CD4-positive, alpha-beta T cell treated with Interleukin-4 for 4 hours (primary cell): ENCODE measurements at regions not wholly inside any gene's neighbourhood (a gene's known extent, or its start where the extent isn't known, plus 50 kb on each side); places are given as distances from the start of the nearest gene placed in this dataset.
"Not testable (repeated sequence)": the region's sequence is repeated elsewhere in the genome, so short reads cannot be mapped to it uniquely, and the experiment has no call there.

Source experiments
- DNase-seq: peaks from one replicate; pipeline ENCODE4 v3.0.0-alpha.2; 2020

- no peak for DNase-seq
Measured at GRCh38 chr12:46484396-46485061, 112.0 kb upstream of the SLC38A2 start.

DNA sequence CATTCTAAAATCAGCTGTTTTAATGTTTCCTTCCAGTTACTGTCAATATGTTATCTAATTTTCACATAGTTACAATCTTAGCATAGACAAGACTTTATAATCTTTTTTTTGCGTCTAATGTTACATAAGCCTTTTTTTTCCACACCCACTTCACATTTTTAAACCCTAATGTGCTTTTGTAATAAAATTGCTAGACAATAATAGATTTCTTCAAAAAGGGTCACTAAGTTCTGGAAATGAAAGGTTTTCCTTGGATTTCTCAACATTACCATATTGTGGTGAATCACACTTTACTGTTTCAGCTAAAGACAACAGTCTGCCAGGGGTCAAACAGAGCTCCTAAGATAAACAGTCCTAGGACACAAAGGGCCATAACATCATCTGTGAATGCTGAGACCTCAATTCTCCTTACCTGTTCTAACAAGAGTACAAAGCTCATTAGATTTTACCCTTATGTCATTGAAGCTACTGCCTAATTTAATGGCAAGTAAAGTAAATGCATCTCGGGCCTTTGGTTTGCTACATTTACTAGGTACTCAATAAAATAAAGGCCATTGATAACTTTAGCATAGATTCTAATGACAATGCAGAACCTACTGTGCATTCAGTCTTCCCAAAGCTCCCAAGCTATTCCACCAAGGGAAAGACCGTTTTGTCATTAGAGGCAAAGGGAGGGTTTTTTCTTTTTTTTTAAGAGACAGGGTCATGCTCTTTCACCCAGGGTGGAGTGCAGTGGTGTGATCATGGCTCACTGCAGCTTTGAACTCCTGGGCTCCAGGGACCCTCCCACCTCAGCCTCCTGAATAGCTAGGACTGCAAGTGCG, 111.2 kb upstream of the SLC38A2 start:
- no peak for DNase-seq

DNA sequence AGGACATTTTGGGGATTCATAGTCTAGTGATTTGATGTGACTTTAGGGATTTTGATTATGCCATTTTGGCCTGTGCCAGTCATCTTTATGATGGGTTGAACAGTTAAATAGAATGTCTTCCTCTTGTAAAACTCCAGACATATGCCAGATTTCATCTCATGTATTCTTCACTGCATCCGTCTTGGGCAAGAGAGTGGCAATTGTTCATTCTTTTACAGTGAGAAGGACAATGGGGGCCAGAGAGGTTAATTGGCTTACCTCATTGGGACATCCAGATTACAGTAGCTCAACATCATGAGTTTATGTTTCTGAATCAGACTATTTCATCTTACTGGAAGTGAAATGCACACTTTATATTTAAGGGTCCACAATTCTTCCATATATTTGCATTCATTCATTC, 108.2 kb upstream of the SLC38A2 start:
- DNase-seq, result no peak

DNA sequence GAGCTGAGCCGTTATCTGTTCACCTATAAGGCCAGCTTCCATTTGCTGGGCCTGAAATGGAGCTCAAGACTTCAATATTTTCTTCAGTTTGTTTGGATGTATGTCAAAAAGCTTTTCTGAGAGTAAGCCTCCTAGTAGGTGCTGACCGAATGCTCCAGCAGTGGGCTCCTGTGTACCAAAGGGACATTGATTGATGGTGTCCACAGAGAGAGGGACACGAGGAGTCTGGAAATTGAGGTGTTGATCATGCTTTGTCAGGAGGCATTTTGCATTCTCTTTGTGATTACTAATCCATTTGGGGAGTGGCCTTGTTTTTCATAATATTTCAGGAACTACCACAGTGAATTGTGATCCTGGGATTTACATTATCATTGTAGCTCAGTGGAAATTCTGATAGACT, 107.7 kb upstream of the SLC38A2 start:
- DNase-seq, result no peak

DNA sequence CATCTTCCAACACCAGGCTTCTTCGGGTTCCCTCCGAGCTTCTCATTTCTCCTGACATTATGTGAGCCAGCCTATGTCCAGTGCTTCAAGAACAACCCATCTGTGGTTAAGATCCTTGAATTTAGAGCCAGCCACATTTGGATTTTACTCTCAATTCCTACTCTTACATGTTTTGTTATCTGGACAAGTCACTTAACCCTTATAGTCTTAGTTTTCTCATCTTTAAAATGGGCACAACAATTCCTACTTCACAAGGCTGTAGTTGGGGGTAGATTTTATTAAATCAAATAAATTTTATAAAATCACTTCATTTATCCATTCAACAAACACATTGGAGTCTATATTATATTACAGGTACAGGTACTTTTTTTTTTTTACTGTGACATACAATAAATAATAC, 105.5 kb upstream of the SLC38A2 start:
- no peak for DNase-seq

- DNase-seq, result no peak
Measured at GRCh38 chr12:46477541-46477940, 105.0 kb upstream of the SLC38A2 start.

GRCh38 chr12:46475972-46476645, 103.5 kb upstream of the SLC38A2 start:
- no peak for DNase-seq

DNA sequence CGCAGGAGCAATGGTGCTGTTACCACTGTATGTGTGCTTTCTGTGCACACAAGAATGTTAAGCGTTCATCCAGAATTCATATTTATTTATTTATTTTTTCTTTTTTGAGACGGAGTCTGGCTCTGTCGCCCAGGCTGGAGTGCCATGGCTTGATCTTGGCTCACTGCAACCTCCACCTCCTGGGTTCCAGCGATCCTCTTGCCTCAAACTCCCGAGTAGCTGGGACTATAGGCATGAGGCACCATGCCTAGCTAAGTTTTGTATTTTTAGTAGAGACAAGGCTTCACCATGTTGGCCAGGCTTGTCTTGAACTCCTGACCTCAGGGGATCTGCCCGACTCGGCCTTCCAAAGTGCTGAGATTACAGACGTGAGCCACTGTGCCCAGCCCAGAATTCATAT, 101.8 kb upstream of the SLC38A2 start:
- not testable (repeated sequence) for DNase-seq

DNA sequence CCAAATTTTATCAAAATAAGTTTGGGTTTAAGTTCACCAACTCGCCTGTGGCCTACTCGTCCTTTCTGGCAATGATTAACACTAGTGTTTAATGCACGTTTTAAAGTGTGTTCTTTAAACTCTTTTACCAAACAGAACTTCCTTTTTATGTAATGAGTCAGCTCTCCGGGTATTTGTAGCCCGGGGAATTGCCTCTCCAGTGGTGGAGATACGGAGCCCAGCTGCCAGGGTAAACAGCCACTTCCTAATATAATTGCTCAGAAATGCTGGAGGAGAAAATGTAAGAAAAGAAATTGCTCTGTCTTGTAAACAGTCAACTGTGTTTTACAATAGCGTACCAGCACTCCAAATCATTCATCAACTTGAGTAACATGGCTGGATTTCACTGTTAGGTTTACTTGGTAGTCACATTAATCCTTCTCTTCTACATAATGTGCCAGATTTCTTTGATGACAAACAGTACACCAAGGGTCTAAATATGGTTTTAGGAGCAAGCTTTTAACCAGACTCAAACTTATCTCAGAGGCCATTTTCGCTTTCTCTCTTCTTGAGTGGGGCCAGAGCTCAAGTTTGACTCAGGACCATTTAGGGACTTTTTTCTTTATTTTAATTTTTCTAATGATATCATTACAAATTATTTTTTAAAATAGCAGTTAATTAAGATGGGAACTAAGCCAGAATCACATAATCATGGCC, 101.2 kb upstream of the SLC38A2 start:
- peak; percentile 14 for DNase-seq

- no peak for DNase-seq
Measured at GRCh38 chr12:46472893-46473633, 100.5 kb upstream of the SLC38A2 start.

DNA sequence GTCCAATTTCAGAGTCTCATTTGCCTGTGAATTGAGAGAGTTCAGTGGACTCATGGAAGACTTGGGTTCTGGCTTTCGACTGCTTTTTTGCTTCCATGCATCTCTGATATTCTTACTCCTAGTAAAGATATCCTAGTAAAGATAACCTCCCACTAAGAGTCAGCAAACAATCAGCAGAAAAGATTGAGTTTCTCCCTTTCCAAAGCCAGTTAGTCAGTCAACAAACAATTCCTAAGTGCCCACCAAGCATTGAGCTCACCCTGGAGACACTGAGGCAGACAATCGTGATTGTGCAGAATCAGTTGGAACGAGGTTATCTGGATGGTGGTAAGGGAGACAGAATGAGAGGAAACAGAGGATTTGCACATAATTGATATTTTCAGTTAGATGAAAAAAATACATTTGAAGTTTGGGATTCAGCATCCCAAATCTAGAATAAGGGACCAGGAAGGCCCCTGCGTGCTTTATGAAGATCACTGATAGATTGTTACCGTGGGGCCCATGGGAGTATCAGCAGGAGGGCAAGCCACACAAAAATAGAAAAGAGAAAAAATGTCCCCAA, 99.7 kb upstream of the SLC38A2 start:
- no peak for DNase-seq

DNA sequence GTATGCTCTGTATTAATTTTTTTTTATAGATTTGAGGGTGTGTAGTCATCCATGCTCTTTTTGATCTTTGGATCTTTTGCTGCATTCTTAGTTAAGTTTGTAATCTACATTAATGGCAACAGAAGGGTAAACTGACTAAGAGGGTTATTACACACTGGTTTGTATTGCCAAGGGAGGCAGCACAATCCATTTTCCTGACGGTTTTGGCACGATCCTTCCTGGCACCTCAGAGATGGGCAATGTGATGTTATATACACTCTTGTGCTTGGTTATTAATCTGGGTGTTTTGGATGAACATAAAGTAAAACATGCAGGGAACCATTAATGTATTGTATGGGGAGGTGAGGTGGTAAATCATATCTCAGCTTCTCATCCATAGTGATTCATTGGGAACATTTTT, 98.8 kb upstream of the SLC38A2 start:
- DNase-seq, result no peak

DNA sequence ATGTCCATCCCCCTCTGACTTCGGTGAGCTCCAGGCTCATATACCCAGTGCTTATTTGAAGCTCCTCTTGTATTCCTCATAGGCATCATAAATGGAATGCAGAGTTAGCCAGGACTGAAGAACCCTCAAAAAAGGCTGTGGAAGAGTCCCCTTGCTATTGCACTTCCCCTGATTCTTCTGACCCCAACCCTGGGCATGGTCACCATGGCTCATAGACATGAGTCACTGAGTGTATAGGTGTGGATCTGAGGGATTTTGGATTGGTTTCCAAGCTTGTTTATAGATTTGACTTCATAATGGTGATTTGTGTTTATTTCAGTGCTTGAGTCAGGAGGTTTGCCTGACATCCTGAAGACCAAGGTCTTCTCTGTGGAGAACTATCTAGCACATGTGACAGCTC, 98.4 kb upstream of the SLC38A2 start:
- no peak for DNase-seq

- peak; percentile 35 for DNase-seq
Measured at GRCh38 chr12:46470036-46470627, 97.6 kb upstream of the SLC38A2 start.

DNA sequence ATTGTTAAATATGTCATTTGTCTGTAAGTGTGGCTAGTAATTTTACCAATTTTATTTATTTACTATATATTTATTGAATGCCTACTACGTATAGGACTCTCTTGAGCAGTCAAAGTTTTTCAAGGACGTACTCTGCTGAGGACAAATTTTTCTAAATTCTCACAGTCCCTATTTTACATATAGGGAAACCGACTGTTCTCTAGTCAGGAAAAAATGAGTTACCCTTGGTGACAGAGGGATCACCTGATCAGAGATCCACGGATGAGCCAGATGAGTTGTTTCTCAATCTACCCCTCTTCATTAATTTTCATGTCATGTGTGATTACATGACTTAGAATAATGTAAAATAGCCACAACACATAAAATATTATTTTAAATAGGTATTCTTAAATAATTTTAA, 96.2 kb upstream of the SLC38A2 start:
- no peak for DNase-seq

DNA sequence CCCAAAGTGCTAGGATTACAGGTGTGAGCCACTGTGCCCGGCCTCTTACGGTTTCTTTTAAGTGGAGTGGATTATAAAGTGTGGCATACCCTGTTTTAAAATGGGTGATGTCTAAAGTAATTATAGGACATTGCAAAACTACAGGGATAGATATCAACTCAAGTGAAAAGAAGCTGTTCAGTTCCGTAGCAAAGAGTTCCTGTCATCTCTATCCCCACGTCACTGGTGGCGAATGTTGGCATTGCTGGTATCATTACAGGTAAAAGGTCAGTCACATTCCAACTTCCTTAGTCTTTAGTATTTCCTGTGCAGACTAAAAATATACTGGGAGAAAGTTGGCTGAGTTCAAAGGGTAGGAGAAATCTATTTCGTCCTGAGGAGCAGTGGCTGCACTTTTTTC, 95.6 kb upstream of the SLC38A2 start:
- DNase-seq, result no peak

DNA sequence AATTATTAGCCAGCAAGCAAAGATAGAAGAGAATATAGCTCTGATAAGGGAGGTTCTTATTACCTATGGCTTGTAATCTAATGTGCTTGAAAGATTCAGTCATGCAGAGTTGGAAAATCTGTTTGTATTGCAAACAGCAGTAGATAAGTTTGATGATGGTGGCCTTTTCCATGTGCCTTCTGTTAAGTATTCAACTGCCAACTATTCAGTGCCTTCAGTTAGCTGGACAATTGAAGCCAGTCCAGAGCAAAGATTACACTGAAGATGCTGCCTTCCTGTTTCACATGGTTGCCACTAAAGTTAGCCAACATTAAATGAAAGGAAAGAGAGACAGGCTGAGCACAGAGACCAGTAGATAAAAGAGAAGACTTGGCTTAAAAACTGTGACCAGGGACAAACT, 92.7 kb upstream of the SLC38A2 start:
- no peak for DNase-seq

DNA sequence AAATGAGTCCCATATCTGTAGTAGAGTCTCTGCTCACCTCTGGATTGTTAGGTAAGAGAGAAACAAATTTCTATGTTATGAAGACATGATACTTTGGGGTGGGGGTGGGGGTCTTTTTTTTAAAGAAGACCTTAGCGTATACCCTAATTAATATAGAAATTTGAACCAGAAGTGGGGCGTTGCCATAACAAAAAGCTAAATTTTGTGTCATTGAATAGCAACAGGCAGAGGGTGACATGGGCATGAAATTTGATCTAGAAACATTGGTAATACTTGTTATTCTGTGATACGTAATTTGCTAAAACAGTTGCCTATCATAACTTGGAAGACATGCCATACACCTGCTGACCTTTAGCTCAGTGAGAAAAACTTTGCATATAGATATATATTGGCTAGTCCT, 92.3 kb upstream of the SLC38A2 start:
- no peak for DNase-seq

GRCh38 chr12:46462641-46463355, 90.2 kb upstream of the SLC38A2 start:
- DNase-seq, result no peak

- no peak for DNase-seq
Measured at GRCh38 chr12:46461907-46462640, 89.5 kb upstream of the SLC38A2 start.

- DNase-seq, result no peak
Measured at GRCh38 chr12:46461459-46461858, 88.9 kb upstream of the SLC38A2 start.
